Mesenchymal stem cell (in vitro differentiated cells and primary cell): ENCODE measurements at regions not wholly inside any gene's neighbourhood (a gene's known extent, or its start where the extent isn't known, plus 50 kb on each side); places are given as distances from the start of the nearest gene placed in this dataset.

Source experiments
- DNase-seq: peaks from one replicate; pipeline ENCODE4 v3.0.0-alpha.2; 2013
- H2AFZ ChIP-seq: one replicate; pipeline ENCODE4 v1.6.1; 2013; ENCODE audit warnings: low read depth, mild to moderate bottlenecking, control low read depth, inconsistent platforms, low read length, moderate library complexity
- H2AK5ac ChIP-seq: 2 replicates; pipeline ENCODE4 v1.6.1; 2013; ENCODE audit warnings: low read length, moderate library complexity, mild to moderate bottlenecking, inconsistent platforms; ENCODE audit not compliant: severe bottlenecking
- H2BK120ac ChIP-seq: one replicate; pipeline ENCODE4 v1.6.1; 2013; ENCODE audit warnings: low read depth, mild to moderate bottlenecking, inconsistent platforms, low read length, moderate library complexity
- H2BK12ac ChIP-seq, 2 experiments: one replicate each; pipeline ENCODE4 v1.6.1; 2013; ENCODE audit warnings: inconsistent platforms in 2 of 2, low read length in 2 of 2, mild to moderate bottlenecking in 2 of 2, moderate library complexity in 2 of 2, control low read depth in 1 of 2
- H2BK15ac ChIP-seq: one replicate; pipeline ENCODE4 v1.6.1; 2013; ENCODE audit warnings: mild to moderate bottlenecking, low read depth, inconsistent platforms; ENCODE audit not compliant: poor library complexity, severe bottlenecking
- H2BK5ac ChIP-seq: 2 replicates; pipeline ENCODE4 v1.6.1; 2013; ENCODE audit warnings: low read depth, mild to moderate bottlenecking, low read length, control low read depth, inconsistent platforms; ENCODE audit not compliant: poor library complexity, severe bottlenecking
- H3K14ac ChIP-seq, 2 experiments: one replicate each; pipeline ENCODE4 v1.6.1; 2013; ENCODE audit warnings: inconsistent platforms in 2 of 2, low read length in 2 of 2, control low read depth in 1 of 2, mild to moderate bottlenecking in 1 of 2, moderate library complexity in 1 of 2
- H3K18ac ChIP-seq, 2 experiments: one replicate each; pipeline ENCODE4 v1.6.1; 2013; ENCODE audit warnings: inconsistent platforms in 2 of 2, low read length in 2 of 2, control low read depth in 1 of 2, low read depth in 1 of 2, mild to moderate bottlenecking in 1 of 2
- H3K23ac ChIP-seq, 2 experiments: one replicate each; pipeline ENCODE4 v1.6.1; 2013; ENCODE audit warnings: inconsistent platforms in 2 of 2, low read length in 2 of 2, mild to moderate bottlenecking in 2 of 2, moderate library complexity in 2 of 2, control low read depth in 1 of 2
- H3K27ac ChIP-seq: 2 replicates; pipeline ENCODE4 v1.5.1; 2013; ENCODE audit warnings: mild to moderate bottlenecking, moderate library complexity, low read length, control low read depth, inconsistent platforms; ENCODE audit not compliant: poor library complexity, severe bottlenecking
- H3K27me3 ChIP-seq, 2 experiments: 2 replicates each; pipeline versions ENCODE4 v1.6.1 to v1.7.0; 2013; ENCODE audit warnings: low read length in 2 of 2, mild to moderate bottlenecking in 2 of 2, moderate library complexity in 2 of 2, control low read depth in 1 of 2, inconsistent platforms in 1 of 2; ENCODE audit not compliant: control insufficient read depth in 1 of 2, insufficient read depth in 1 of 2
- H3K36me3 ChIP-seq, 2 experiments: 2 replicates each; pipeline versions ENCODE4 v1.6.1 to v1.7.0; 2013; ENCODE audit warnings: low read length in 2 of 2, control low read depth in 1 of 2, inconsistent platforms in 1 of 2, low read depth in 1 of 2, mild to moderate bottlenecking in 1 of 2; ENCODE audit not compliant: insufficient read depth in 2 of 2, control insufficient read depth in 1 of 2
- H3K4ac ChIP-seq, 2 experiments: one replicate each; pipeline ENCODE4 v1.6.1; 2013; ENCODE audit warnings: inconsistent platforms in 2 of 2, low read length in 2 of 2, mild to moderate bottlenecking in 2 of 2, moderate library complexity in 2 of 2, control low read depth in 1 of 2, low read depth in 1 of 2
- H3K4me1 ChIP-seq: 2 replicates; pipeline ENCODE4 v1.6.1; 2013; ENCODE audit warnings: low read depth, low read length, control low read depth; ENCODE audit not compliant: control insufficient read depth, insufficient read depth
- H3K4me2 ChIP-seq: 2 replicates; pipeline ENCODE4 v1.6.1; 2013; ENCODE audit warnings: low read length, mild to moderate bottlenecking, inconsistent platforms; ENCODE audit not compliant: poor library complexity, severe bottlenecking
- H3K4me3 ChIP-seq, 2 experiments: 2 replicates each; pipeline versions ENCODE4 v1.5.1 to v1.7.0; 2013; ENCODE audit warnings: low read length in 2 of 2, mild to moderate bottlenecking in 2 of 2, control low read depth in 1 of 2, low read depth in 1 of 2; ENCODE audit not compliant: insufficient read depth in 1 of 2
- H3K79me1 ChIP-seq: replicated peaks from 2 replicates; pipeline ENCODE4 v1.6.1; 2013; ENCODE audit warnings: mild to moderate bottlenecking, control low read depth, low read length, inconsistent platforms; ENCODE audit not compliant: poor library complexity, severe bottlenecking
- H3K9ac ChIP-seq: 2 replicates; pipeline ENCODE4 v1.7.0; 2013; ENCODE audit warnings: mild to moderate bottlenecking, low read length, moderate library complexity
- H3K9me3 ChIP-seq: 2 replicates; pipeline ENCODE4 v1.7.0; 2013; ENCODE audit warnings: mild to moderate bottlenecking, low read length; ENCODE audit not compliant: control insufficient read depth
- H4K8ac ChIP-seq: one replicate; pipeline ENCODE4 v1.6.1; 2013; ENCODE audit warnings: inconsistent platforms, mild to moderate bottlenecking, low read length, moderate library complexity
- H4K91ac ChIP-seq: one replicate; pipeline ENCODE4 v1.6.1; 2013; ENCODE audit warnings: mild to moderate bottlenecking, low read length, inconsistent platforms
- WGBS: methylation state at CpG from one replicate; pipeline ENCODE4 v1.1.7; 2013; ENCODE audit warnings: mixed read lengths; 5-methylcytosine and 5-hydroxymethylcytosine counted together

GRCh38 chr3:102810937-102811336 is 376.1 kb downstream of the ZPLD1 start:
- no peak overlapping the region for H3K23ac ChIP-seq
- no peak overlapping the region for H3K4ac ChIP-seq
- no peak overlapping the region for H3K18ac ChIP-seq
- no peak overlapping the region for H3K4me2 ChIP-seq
- no peak overlapping the region for H3K14ac ChIP-seq
- no peak overlapping the region for H4K8ac ChIP-seq
- no peaks in the 10 kb centered on the region for H3K36me3 ChIP-seq
- no peaks in the 10 kb centered on the region for H3K27me3 ChIP-seq
- no peak overlapping the region for H2AFZ ChIP-seq
- no peak overlapping the region for H2BK15ac ChIP-seq
- H3K27ac ChIP-seq: no peak overlapping the region
- H2BK120ac ChIP-seq: no peak overlapping the region
- H3K4me3 ChIP-seq: no peak overlapping the region
- WGBS: no CpG with 5 or more reads among the region's 1 CpG
- no peak overlapping the region for H2BK5ac ChIP-seq
- no peaks in the 10 kb centered on the region for H3K4me1 ChIP-seq
- H2BK12ac ChIP-seq: no peak overlapping the region
- no peaks in the 10 kb centered on the region for H3K79me1 ChIP-seq
- H4K91ac ChIP-seq: no peak overlapping the region
- no peaks in the 10 kb centered on the region for H3K9me3 ChIP-seq
- H3K9ac ChIP-seq: no peak overlapping the region
- no peak overlapping the region for H2AK5ac ChIP-seq
- DNase-seq: no peak

- no peak overlapping the region for H3K4me2 ChIP-seq
Measured at GRCh38 chr3:102826636-102827035, 391.8 kb downstream of the ZPLD1 start.

GRCh38 chr3:102827386-102827785 is 392.6 kb downstream of the ZPLD1 start:
- Histone ChIP-seq H2AK5ac (no peak overlapping the region), H3K14ac (no peak overlapping the region), H4K91ac (no peak overlapping the region), H2BK15ac (no peak overlapping the region), H2AFZ (no peak overlapping the region), H3K23ac (no peak overlapping the region), H2BK5ac (no peak overlapping the region), H2BK120ac (no peak overlapping the region), H3K9ac (no peak overlapping the region), H3K27me3 (no peaks in the 10 kb centered on the region), H3K36me3 (no peaks in the 10 kb centered on the region), H3K27ac (no peak overlapping the region), H3K79me1 (no peaks in the 10 kb centered on the region), H3K9me3 (no peaks in the 10 kb centered on the region), H4K8ac (no peak overlapping the region), H3K4me2 (no peak overlapping the region), H3K4ac (no peak overlapping the region), H2BK12ac (no peak overlapping the region), H3K4me3 (no peak overlapping the region), H3K4me1 (no peaks in the 10 kb centered on the region), H3K18ac (no peak overlapping the region)
- DNase-seq: no peak

More at GRCh38 chr3:102826636-102827035, 391.8 kb downstream of the ZPLD1 start:
- Histone ChIP-seq H3K14ac (no peak overlapping the region), H3K36me3 (no peaks in the 10 kb centered on the region), H3K23ac (no peak overlapping the region), H2BK120ac (no peak overlapping the region), H3K27ac (no peak overlapping the region), H3K9ac (no peak overlapping the region), H3K4me1 (no peaks in the 10 kb centered on the region), H3K4me3 (no peak overlapping the region), H3K4ac (no peak overlapping the region), H3K9me3 (no peaks in the 10 kb centered on the region), H2AK5ac (no peak overlapping the region), H2BK5ac (no peak overlapping the region), H2BK15ac (no peak overlapping the region), H2BK12ac (no peak overlapping the region), H3K27me3 (no peaks in the 10 kb centered on the region), H4K91ac (no peak overlapping the region), H4K8ac (no peak overlapping the region), H2AFZ (no peak overlapping the region), H3K18ac (no peak overlapping the region), H3K79me1 (no peaks in the 10 kb centered on the region)
- no CpG with 5 or more reads among the region's 3 CpGs for WGBS
- DNase-seq: no peak

- H3K27me3 ChIP-seq: no peaks in the 10 kb centered on the region
- no peak overlapping the region for H3K9ac ChIP-seq
- no peaks in the 10 kb centered on the region for H3K79me1 ChIP-seq
- no peak overlapping the region for H3K23ac ChIP-seq
- no peak overlapping the region for H3K27ac ChIP-seq
- no peaks in the 10 kb centered on the region for H3K4me1 ChIP-seq
- no peak overlapping the region for H2AFZ ChIP-seq
- H3K4me2 ChIP-seq: no peak overlapping the region
- H2BK5ac ChIP-seq: no peak overlapping the region
- no peaks in the 10 kb centered on the region for H3K9me3 ChIP-seq
- no peaks in the 10 kb centered on the region for H3K36me3 ChIP-seq
- 77% methylated on average over 4 of the region's 4 CpGs for WGBS
- H2BK15ac ChIP-seq: no peak overlapping the region
- H2AK5ac ChIP-seq: no peak overlapping the region
- no peak overlapping the region for H2BK120ac ChIP-seq
- H3K14ac ChIP-seq: no peak overlapping the region
- no peak overlapping the region for H4K91ac ChIP-seq
- H3K4ac ChIP-seq: no peak overlapping the region
- no peak overlapping the region for H4K8ac ChIP-seq
- no peak for DNase-seq
- H2BK12ac ChIP-seq: no peak overlapping the region
- H3K4me3 ChIP-seq: no peak overlapping the region
- H3K18ac ChIP-seq: no peak overlapping the region
Measured at GRCh38 chr3:102830415-102830814, 395.6 kb downstream of the ZPLD1 start.
